Spinal cord (tissue), 9 donors: ENCODE measurements at regions not wholly inside any gene's neighbourhood (a gene's known extent, or its start where the extent isn't known, plus 50 kb on each side); places are given as distances from the start of the nearest gene placed in this dataset.
"Not testable (repeated sequence)": the region's sequence is repeated elsewhere in the genome, so short reads cannot be mapped to it uniquely, and the experiment has no call there.

Source experiments
- DNase-seq, 6 donors: peaks; one replicate each; pipeline versions ENCODE4 v3.0.0 to v3.0.0-alpha.2; 2013 to 2015; ENCODE audit warnings: low spot score in 6 of 6, low read depth in 4 of 6
- H3K27ac ChIP-seq: one replicate; pipeline ENCODE4 v1.5.1; 2013; ENCODE audit warnings: low read depth, low read length, control low read depth
- H3K27me3 ChIP-seq: one replicate; pipeline ENCODE4 v1.6.1; 2013; ENCODE audit warnings: low read length; ENCODE audit not compliant: control insufficient read depth, insufficient read depth
- H3K36me3 ChIP-seq: one replicate; pipeline ENCODE4 v1.6.1; 2013; ENCODE audit warnings: low read length; ENCODE audit not compliant: control insufficient read depth, insufficient read depth
- H3K4me1 ChIP-seq: one replicate; pipeline ENCODE4 v1.6.1; 2013; ENCODE audit warnings: low read length; ENCODE audit not compliant: control insufficient read depth, insufficient read depth
- H3K4me3 ChIP-seq: one replicate; pipeline ENCODE4 v1.5.1; 2013; ENCODE audit warnings: low read depth, low read length, control low read depth
- H3K9me3 ChIP-seq: one replicate; pipeline ENCODE4 v1.6.1; 2013; ENCODE audit warnings: low read length; ENCODE audit not compliant: control insufficient read depth, insufficient read depth
- WGBS: methylation state at CpG from one replicate; pipeline ENCODE4 v1.1.5; 2013; ENCODE audit warnings: missing lambda C conversion rate; ENCODE audit not compliant: insufficient coverage; 5-methylcytosine and 5-hydroxymethylcytosine counted together
- donor health status: healthy.

DNA sequence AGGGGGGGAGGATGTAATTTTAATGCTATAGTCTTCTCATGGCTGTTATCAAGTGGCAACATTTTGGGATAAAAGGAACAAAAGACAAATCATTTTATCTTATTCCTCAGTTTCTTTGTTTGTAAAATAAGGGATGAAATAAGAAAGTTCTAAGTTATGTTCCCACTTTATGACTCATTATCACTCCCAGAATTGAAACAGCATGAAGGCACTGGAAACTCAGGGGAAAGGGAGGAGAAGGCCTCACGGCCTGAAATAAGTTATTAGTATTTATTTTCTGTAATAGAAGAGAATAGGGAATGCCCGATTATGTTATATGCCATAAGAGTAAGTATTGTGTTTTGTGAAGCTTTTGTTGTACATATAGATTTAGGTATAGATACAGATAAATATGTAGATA, 85.0 kb upstream of the NAMPT start:
- Histone ChIP-seq H3K27me3 (no peaks in the 10 kb centered on the region), H3K9me3 (no peaks in the 10 kb centered on the region), H3K4me3 (no peak overlapping the region), H3K4me1 (no peaks in the 10 kb centered on the region), H3K27ac (no peak overlapping the region), H3K36me3 (no peaks in the 10 kb centered on the region)
- WGBS: no CpG with 5 or more reads among the region's 2 CpGs
- DNase-seq: no peak

DNA sequence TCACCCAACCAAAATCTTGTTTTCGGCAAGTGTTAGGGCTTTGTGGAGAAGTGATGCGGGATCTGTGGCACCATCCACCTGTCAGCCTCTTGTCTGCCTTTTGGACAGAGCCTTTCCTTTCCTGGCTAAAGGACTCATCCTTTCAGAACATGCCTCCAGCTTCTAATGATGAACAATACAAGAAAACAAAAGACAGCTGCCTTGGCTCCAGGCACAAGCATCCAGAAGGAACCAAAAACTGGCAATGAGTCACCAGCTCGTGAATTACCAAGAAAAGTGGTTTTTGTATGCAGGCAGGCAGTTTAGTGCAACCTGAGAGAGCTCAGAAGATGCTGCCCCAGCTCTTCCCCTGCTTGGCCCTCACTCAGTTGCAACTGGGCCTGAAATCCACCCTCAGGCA, 84.6 kb upstream of the NAMPT start:
- no peaks in the 10 kb centered on the region for H3K4me1 ChIP-seq
- no peak overlapping the region for H3K4me3 ChIP-seq
- WGBS: 70% methylated on average over 3 of the region's 3 CpGs
- H3K36me3 ChIP-seq: no peaks in the 10 kb centered on the region
- no peak for DNase-seq
- no peaks in the 10 kb centered on the region for H3K27me3 ChIP-seq
- no peak overlapping the region for H3K27ac ChIP-seq
- no peaks in the 10 kb centered on the region for H3K9me3 ChIP-seq

GRCh38 chr7:106367664-106368063, 82.9 kb upstream of the NAMPT start:
- H3K27me3 ChIP-seq: no peaks in the 10 kb centered on the region
- no peaks in the 10 kb centered on the region for H3K9me3 ChIP-seq
- no peak for DNase-seq
- 100% methylated on average over 3 of the region's 3 CpGs for WGBS
- H3K4me1 ChIP-seq: no peaks in the 10 kb centered on the region
- no peak overlapping the region for H3K27ac ChIP-seq
- no peaks in the 10 kb centered on the region for H3K36me3 ChIP-seq
- H3K4me3 ChIP-seq: no peak overlapping the region

DNA sequence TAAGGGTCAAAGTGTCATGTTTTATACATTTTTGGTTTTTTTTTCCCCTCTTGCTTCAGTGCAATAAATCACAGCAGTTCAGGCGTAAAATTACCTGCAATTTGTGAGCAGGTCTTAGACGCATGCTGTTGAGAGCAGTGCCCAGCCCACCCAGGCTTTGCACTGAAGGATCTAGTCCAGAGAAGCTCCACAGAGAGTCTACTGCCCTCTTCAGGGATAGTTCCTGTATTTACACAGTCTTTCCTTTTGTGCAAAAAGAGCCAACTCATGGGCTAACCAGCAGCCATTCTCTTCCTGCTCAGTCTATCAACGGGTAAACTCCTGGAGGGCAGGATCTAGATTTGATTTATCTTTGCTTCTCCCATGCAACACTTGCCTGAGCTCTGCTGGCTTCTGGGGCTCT, 82.2 kb upstream of the NAMPT start:
- WGBS: 39% methylated on average over 3 of the region's 3 CpGs
- DNase-seq: no peak
- Histone ChIP-seq H3K27me3 (no peaks in the 10 kb centered on the region), H3K4me3 (no peak overlapping the region), H3K27ac (no peak overlapping the region), H3K36me3 (no peaks in the 10 kb centered on the region), H3K4me1 (no peaks in the 10 kb centered on the region), H3K9me3 (no peaks in the 10 kb centered on the region)

GRCh38 chr7:106365252-106366005, 80.6 kb upstream of the NAMPT start:
- Histone ChIP-seq H3K36me3 (no peaks in the 10 kb centered on the region), H3K27me3 (no peaks in the 10 kb centered on the region), H3K4me3 (no peak overlapping the region), H3K27ac (no peak overlapping the region), H3K9me3 (no peaks in the 10 kb centered on the region), H3K4me1 (no peaks in the 10 kb centered on the region)
- 83% methylated on average over 2 of the region's 3 CpGs for WGBS
- no peak for DNase-seq

- no CpG with 5 or more reads among the region's 2 CpGs for WGBS
- H3K4me1 ChIP-seq, DNase-seq, H3K27me3 ChIP-seq, H3K9me3 ChIP-seq, H3K27ac ChIP-seq, H3K4me3 ChIP-seq, H3K36me3 ChIP-seq: not testable (repeated sequence)
Observed at GRCh38 chr7:106362507-106362906, 77.7 kb upstream of the NAMPT start.

GRCh38 chr7:106358103-106358663, 73.4 kb upstream of the NAMPT start:
- Histone ChIP-seq H3K27ac (no peak overlapping the region), H3K36me3 (no peaks in the 10 kb centered on the region), H3K9me3 (no peaks in the 10 kb centered on the region), H3K27me3 (no peaks in the 10 kb centered on the region), H3K4me3 (no peak overlapping the region), H3K4me1 (no peaks in the 10 kb centered on the region)
- WGBS: no CpG with 5 or more reads among the region's 2 CpGs
- no peak for DNase-seq

DNA sequence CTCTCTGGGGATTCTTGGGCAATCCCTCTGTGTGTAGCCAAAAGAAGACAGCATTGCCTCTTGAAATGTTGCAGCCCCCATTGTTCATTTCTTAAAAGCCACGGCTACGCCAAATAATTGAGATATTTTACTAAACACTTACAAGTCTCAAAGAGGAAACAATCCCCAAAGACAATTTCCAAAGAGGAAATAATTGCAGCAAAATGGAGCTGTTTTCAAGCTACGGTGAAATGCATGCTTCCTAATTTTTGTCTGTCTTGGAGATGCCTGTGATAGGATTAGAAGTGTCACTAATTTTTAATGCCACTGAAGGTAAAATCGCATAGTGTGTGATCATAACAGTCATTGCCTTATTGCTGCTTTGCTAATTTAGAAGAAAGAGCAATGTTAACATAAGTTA, 72.9 kb upstream of the NAMPT start:
- no peak overlapping the region for H3K4me3 ChIP-seq
- no peaks in the 10 kb centered on the region for H3K36me3 ChIP-seq
- no peak for DNase-seq
- H3K27ac ChIP-seq: no peak overlapping the region
- WGBS: 92% methylated on average over 2 of the region's 4 CpGs
- no peaks in the 10 kb centered on the region for H3K4me1 ChIP-seq
- no peaks in the 10 kb centered on the region for H3K27me3 ChIP-seq
- H3K9me3 ChIP-seq: no peaks in the 10 kb centered on the region

- no peaks in the 10 kb centered on the region for H3K4me1 ChIP-seq
- H3K36me3 ChIP-seq: no peaks in the 10 kb centered on the region
- H3K4me3 ChIP-seq: no peak overlapping the region
- no peak for DNase-seq
- no peaks in the 10 kb centered on the region for H3K9me3 ChIP-seq
- H3K27me3 ChIP-seq: no peaks in the 10 kb centered on the region
- 83% methylated on average over 2 of the region's 3 CpGs for WGBS
- H3K27ac ChIP-seq: no peak overlapping the region
Observed at GRCh38 chr7:106354822-106355221, 70.0 kb upstream of the NAMPT start.

- no CpG with 5 or more reads among the region's 1 CpG for WGBS
- Histone ChIP-seq H3K27me3 (no peaks in the 10 kb centered on the region), H3K36me3 (no peaks in the 10 kb centered on the region), H3K9me3 (no peaks in the 10 kb centered on the region), H3K27ac (no peak overlapping the region), H3K4me1 (no peaks in the 10 kb centered on the region), H3K4me3 (no peak overlapping the region)
- no peak for DNase-seq
Observed at GRCh38 chr7:106353944-106354343, 69.2 kb upstream of the NAMPT start.
